ENCODE measurements at regions not wholly inside any gene's neighbourhood (a gene's known extent, or its start where the extent isn't known, plus 50 kb on each side); places are given as distances from the start of the nearest gene placed in this dataset.

- TF ChIP-seq EZH2 (IDR thresholded peaks at IDR 0.05; ENCODE audit: borderline replicate concordance, low read length) (no peak), CTCF (IDR thresholded peaks at IDR 0.05; ENCODE audit: low read length) (no peak)
These were observed 122.9 kb downstream of the TXNL1 start for GRCh38 chr18:56515522-56515921.

Measured in OCI-LY1 (cell line).